ENCODE measurements at regions not wholly inside any gene's neighbourhood (a gene's known extent, or its start where the extent isn't known, plus 50 kb on each side); places are given as distances from the start of the nearest gene placed in this dataset.

GRCh38 chr10:83995738-83996331, 143.5 kb upstream of the GHITM start:
- no peak overlapping the region for H3K27ac ChIP-seq
- TF ChIP-seq POLR2A (IDR thresholded peaks at IDR 0.05) (no peak), POLR2AphosphoS5 (IDR thresholded peaks at IDR 0.05; ENCODE audit: insufficient read depth in 1 of 2, low read depth in 1 of 2) (no peak), CTCF (IDR thresholded peaks at IDR 0.05) (no peak)
- no peaks in the 10 kb centered on the region for H3K9me3 ChIP-seq
- H3K27me3 ChIP-seq = no peaks in the 10 kb centered on the region
- no peak for DNase-seq (ENCODE audit: extremely low spot score in 2 of 2)
- intact Hi-C loops (cut with DNase I) = no loop called here
- no peak overlapping the region for H3K4me3 ChIP-seq
- H3K4me1 ChIP-seq = no peaks in the 10 kb centered on the region
- H3K36me3 ChIP-seq = no peaks in the 10 kb centered on the region

GRCh38 chr10:84004221-84004620, 135.1 kb upstream of the GHITM start:
- H3K27me3 ChIP-seq = no peaks in the 10 kb centered on the region

GRCh38 chr10:84005403-84005802, 133.9 kb upstream of the GHITM start:
- no peaks in the 10 kb centered on the region for H3K36me3 ChIP-seq
- DNase-seq (ENCODE audit: extremely low spot score in 2 of 2) = peak in 1 of 2 donors; percentile 1
- H3K4me3 ChIP-seq = no peak overlapping the region
- TF ChIP-seq POLR2AphosphoS5 (IDR thresholded peaks at IDR 0.05; ENCODE audit: insufficient read depth in 1 of 2, low read depth in 1 of 2) (no peak), POLR2A (IDR thresholded peaks at IDR 0.05) (no peak), CTCF (IDR thresholded peaks at IDR 0.05) (no peak)
- no peaks in the 10 kb centered on the region for H3K4me1 ChIP-seq
- H3K9me3 ChIP-seq = no peaks in the 10 kb centered on the region
- H3K27ac ChIP-seq = no peak overlapping the region
- no peaks in the 10 kb centered on the region for H3K27me3 ChIP-seq
- intact Hi-C loops (cut with DNase I) = loop anchor here (10.0 kb wide), 1 partner anchor 729 kb away; no protein-coding TSS in a partner anchor

More at GRCh38 chr10:84004221-84004620, 135.1 kb upstream of the GHITM start:
- DNase-seq (ENCODE audit: extremely low spot score in 2 of 2) = peak in 1 of 2 donors; percentile 5
- Histone ChIP-seq H3K4me1 (no peaks in the 10 kb centered on the region), H3K9me3 (no peaks in the 10 kb centered on the region), H3K36me3 (no peaks in the 10 kb centered on the region), H3K27ac (no peak overlapping the region), H3K4me3 (no peak overlapping the region)
- intact Hi-C loops (cut with DNase I) = loop anchor here (10.0 kb wide), 1 partner anchor 731 kb away; no protein-coding TSS in a partner anchor
- TF ChIP-seq POLR2A (IDR thresholded peaks at IDR 0.05) (no peak), POLR2AphosphoS5 (IDR thresholded peaks at IDR 0.05; ENCODE audit: insufficient read depth in 1 of 2, low read depth in 1 of 2) (no peak), CTCF (IDR thresholded peaks at IDR 0.05) (no peak)

GRCh38 chr10:84007482-84007881, 131.8 kb upstream of the GHITM start:
- Histone ChIP-seq H3K36me3 (no peaks in the 10 kb centered on the region), H3K9me3 (no peaks in the 10 kb centered on the region), H3K27me3 (no peaks in the 10 kb centered on the region), H3K27ac (no peak overlapping the region), H3K4me3 (no peak overlapping the region), H3K4me1 (no peaks in the 10 kb centered on the region)
- no peak for DNase-seq (ENCODE audit: extremely low spot score in 2 of 2)
- TF ChIP-seq POLR2AphosphoS5 (IDR thresholded peaks at IDR 0.05; ENCODE audit: insufficient read depth in 1 of 2, low read depth in 1 of 2) (no peak), CTCF (IDR thresholded peaks at IDR 0.05) (no peak)
- intact Hi-C loops (cut with DNase I) = loop anchor here (10.0 kb wide), 1 partner anchor 727 kb away; no protein-coding TSS in a partner anchor

GRCh38 chr10:84008878-84009277, 130.4 kb upstream of the GHITM start:
- Histone ChIP-seq H3K4me3 (no peak overlapping the region), H3K4me1 (no peaks in the 10 kb centered on the region), H3K9me3 (no peaks in the 10 kb centered on the region), H3K27ac (no peak overlapping the region), H3K27me3 (no peaks in the 10 kb centered on the region), H3K36me3 (no peaks in the 10 kb centered on the region)
- DNase-seq (ENCODE audit: extremely low spot score in 2 of 2) = peak in 1 of 2 donors; percentile 27
- TF ChIP-seq CTCF (IDR thresholded peaks at IDR 0.05) = peak in 1 of 3 experiments; percentile 19
- no peak for TF ChIP-seq POLR2AphosphoS5 (IDR thresholded peaks at IDR 0.05; ENCODE audit: insufficient read depth in 1 of 2, low read depth in 1 of 2)
- intact Hi-C loops (cut with DNase I) = loop anchor here (10.0 kb wide), 1 partner anchor 726 kb away; no protein-coding TSS in a partner anchor

Measured in vagina (tissue), 2 donors.